A673 (cell line): ENCODE measurements at regions not wholly inside any gene's neighbourhood (a gene's known extent, or its start where the extent isn't known, plus 50 kb on each side); places are given as distances from the start of the nearest gene placed in this dataset.

Experiments
- BruUV-seq: library from RNA; stranded (reverse); fragments of 400-500 nt; replicated peaks from 2 replicates; lab custom pipeline; 2021; lab: Mats Ljungman, UMichigan
- CTCF ChIA-PET: fragments of 300-600 bp; sonication (Branson Sonifier 250); formaldehyde crosslinking; loops from one replicate; lab custom pipeline; 2022; ENCODE audit warnings: antibody characterized with exemption; lab: Charles Lee
- POLR2A ChIA-PET: fragments of 300-600 bp; sonication (Branson Sonifier 250); formaldehyde crosslinking; loops from one replicate; lab custom pipeline; 2022; ENCODE audit warnings: antibody characterized with exemption; ENCODE audit not compliant: low non-redundant PET; lab: Charles Lee
- DNase-seq: peaks from one replicate; pipeline ENCODE4 v3.0.0-alpha.2; 2015; ENCODE audit warnings: low spot score
- H3K27ac ChIP-seq: fragments of 200-600 bp; sonication (generic); 2 replicates; pipeline ENCODE4 v1.5.1; 2016; ENCODE audit warnings: mixed run types, low read depth, mild to moderate bottlenecking, mixed read lengths, antibody characterized with exemption, low read length; ENCODE audit not compliant: poor library complexity, severe bottlenecking
- H3K27me3 ChIP-seq: fragments of 200-600 bp; sonication (generic); replicated peaks from 2 replicates; pipeline ENCODE4 v1.6.1; 2017; ENCODE audit warnings: mixed run types, low read depth, mild to moderate bottlenecking, mixed read lengths, antibody characterized with exemption, low read length; ENCODE audit not compliant: insufficient read depth, poor library complexity
- H3K36me3 ChIP-seq: fragments of 200-600 bp; sonication (generic); 2 replicates; pipeline ENCODE4 v1.6.1; 2016; ENCODE audit warnings: mixed run types, mild to moderate bottlenecking, mixed read lengths, antibody characterized with exemption, low read length; ENCODE audit not compliant: insufficient read depth, poor library complexity, severe bottlenecking
- H3K4me1 ChIP-seq: fragments of 200-600 bp; sonication (generic); 2 replicates; pipeline ENCODE4 v1.6.1; 2017; ENCODE audit warnings: mixed run types, mild to moderate bottlenecking, mixed read lengths, antibody characterized with exemption, low read length; ENCODE audit not compliant: insufficient read depth, poor library complexity, severe bottlenecking
- H3K4me3 ChIP-seq: fragments of 200-600 bp; sonication (generic); 2 replicates; pipeline ENCODE4 v1.5.1; 2016; ENCODE audit warnings: low read depth, mixed run types, mild to moderate bottlenecking, mixed read lengths, low read length; ENCODE audit not compliant: poor library complexity, severe bottlenecking
- H3K9me3 ChIP-seq: fragments of 200-600 bp; sonication (generic); 2 replicates; pipeline ENCODE4 v1.6.1; 2016; ENCODE audit warnings: mixed run types, low read depth, mild to moderate bottlenecking, mixed read lengths, antibody characterized with exemption, low read length; ENCODE audit not compliant: poor library complexity, severe bottlenecking
- CTCF ChIP-seq: fragments of 300-800, 200-600 bp; sonication (generic); conservative IDR thresholded peaks from 2 replicates; pipeline ENCODE4 v1.5.1; 2017; ENCODE audit warnings: low read depth, mild to moderate bottlenecking, antibody characterized with exemption, low read length, moderate library complexity, mixed read lengths
- EZH2 ChIP-seq: fragments of 200-600 bp; sonication (generic); IDR thresholded peaks from 2 replicates; pipeline ENCODE4 v1.6.1; 2017; ENCODE audit warnings: borderline replicate concordance, low read depth, mild to moderate bottlenecking, mixed read lengths, antibody characterized with exemption, low read length; ENCODE audit not compliant: poor library complexity, severe bottlenecking
- intact Hi-C: fragments of 100-400 bp; cut with micrococcal nuclease; formaldehyde crosslinking; loops from one replicate; pipeline ENCODE4 v1.10.0; 2022; ENCODE audit not compliant: unreplicated experiment

GRCh38 chr3:139751789-139752188, 74.0 kb upstream of the NMNAT3 start:
- BruUV-seq, result no TSS peak
- H3K9me3 ChIP-seq, result no peaks in the 10 kb centered on the region
- H3K36me3 ChIP-seq, result no peaks in the 10 kb centered on the region
- no peaks in the 10 kb centered on the region for H3K27me3 ChIP-seq
- DNase-seq, result no peak
- intact Hi-C loops, result no loop called here
- no peak for TF ChIP-seq CTCF
- no peak for TF ChIP-seq EZH2
- CTCF ChIA-PET, result no interaction called here
- H3K4me3 ChIP-seq, result no peak overlapping the region
- no peaks in the 10 kb centered on the region for H3K4me1 ChIP-seq
- H3K27ac ChIP-seq, result no peak overlapping the region
- POLR2A ChIA-PET, result no interaction called here

GRCh38 chr3:139746481-139746880, 68.7 kb upstream of the NMNAT3 start:
- DNase-seq, result peak; percentile 3
- ChIA-PET CTCF (no interaction called here), POLR2A (no interaction called here)
- H3K27ac ChIP-seq, result no peak overlapping the region
- no peaks in the 10 kb centered on the region for H3K27me3 ChIP-seq
- H3K9me3 ChIP-seq, result no peaks in the 10 kb centered on the region
- H3K4me1 ChIP-seq, result no peaks in the 10 kb centered on the region
- BruUV-seq, result no TSS peak
- intact Hi-C loops, result no loop called here
- TF ChIP-seq EZH2 (no peak), CTCF (no peak)
- H3K4me3 ChIP-seq, result no peak overlapping the region
- no peaks in the 10 kb centered on the region for H3K36me3 ChIP-seq

- no peaks in the 10 kb centered on the region for H3K4me1 ChIP-seq
- BruUV-seq, result no TSS peak
- no peak overlapping the region for H3K27ac ChIP-seq
- no peaks in the 10 kb centered on the region for H3K9me3 ChIP-seq
- ChIA-PET POLR2A (no interaction called here), CTCF (no interaction called here)
- no peak for TF ChIP-seq EZH2
- TF ChIP-seq CTCF, result no peak
- H3K4me3 ChIP-seq, result no peak overlapping the region
- no peaks in the 10 kb centered on the region for H3K27me3 ChIP-seq
- no peaks in the 10 kb centered on the region for H3K36me3 ChIP-seq
- intact Hi-C loops, result no loop called here
- no peak for DNase-seq
Measured at GRCh38 chr3:139745831-139746230, 68.1 kb upstream of the NMNAT3 start.
